HG02678 (cell line): ENCODE measurements at regions not wholly inside any gene's neighbourhood (a gene's known extent, or its start where the extent isn't known, plus 50 kb on each side); places are given as distances from the start of the nearest gene placed in this dataset.
"Not testable (repeated sequence)": the region's sequence is repeated elsewhere in the genome, so short reads cannot be mapped to it uniquely, and the experiment has no call there.

Source experiments
- ATAC-seq: cut with Tn5 transposase; IDR thresholded peaks from one replicate; pipeline ENCODE4 v1.9.1; 2021; ENCODE audit warnings: mild to moderate bottlenecking, moderate library complexity; ENCODE audit not compliant: unreplicated experiment

DNA sequence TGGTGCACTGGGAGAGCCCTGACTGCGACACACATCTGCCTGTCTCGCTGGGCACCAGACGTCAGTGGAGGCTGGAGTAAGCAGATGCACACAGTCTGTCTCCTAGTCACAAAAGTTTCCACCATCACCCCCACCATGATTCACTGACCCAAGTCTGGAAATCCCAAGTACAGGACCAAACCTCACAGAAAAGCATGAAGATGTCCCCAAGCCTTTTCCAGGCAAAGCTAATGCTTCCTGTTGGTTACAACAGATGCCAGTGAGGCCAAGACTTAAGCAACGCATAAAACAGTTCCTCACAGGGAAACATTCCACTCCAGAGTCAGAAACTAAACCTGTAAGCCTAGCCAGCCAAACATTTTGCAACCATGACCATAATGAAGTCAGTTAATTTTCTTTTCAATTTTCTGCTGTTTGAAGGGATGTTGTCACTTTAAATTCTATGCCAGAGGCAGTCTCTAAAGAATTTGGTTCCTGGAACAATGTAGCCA, 259.3 kb upstream of the SLC30A5 start:
- ATAC-seq, result no peak

DNA sequence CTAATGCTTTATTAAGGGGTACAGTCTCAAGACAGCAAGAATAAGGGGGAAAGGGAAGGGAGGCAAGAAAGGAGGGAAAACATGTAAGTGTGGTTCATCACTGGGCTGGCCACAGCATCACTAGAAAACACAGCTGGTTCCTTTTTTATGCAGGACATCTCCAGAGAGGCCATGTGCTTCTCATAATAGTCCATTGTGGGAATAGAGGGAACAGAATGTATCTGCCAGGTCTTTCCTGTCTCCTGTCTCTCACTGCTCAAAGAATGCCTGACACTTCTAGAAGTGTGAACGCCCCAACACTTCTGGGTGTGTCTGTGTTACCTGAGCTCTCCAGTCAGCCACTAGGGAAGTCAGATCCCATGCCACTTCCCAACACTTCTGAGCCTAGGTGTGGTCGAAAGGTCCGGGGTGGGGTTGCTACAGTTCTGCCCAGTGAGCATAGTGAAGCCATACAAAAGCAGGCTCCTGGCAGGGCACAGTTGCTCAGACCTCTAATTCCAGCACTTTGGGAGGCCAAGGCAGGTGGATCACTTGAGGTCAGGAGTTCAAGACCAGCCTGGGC, 255.6 kb upstream of the SLC30A5 start:
- no peak for ATAC-seq

DNA sequence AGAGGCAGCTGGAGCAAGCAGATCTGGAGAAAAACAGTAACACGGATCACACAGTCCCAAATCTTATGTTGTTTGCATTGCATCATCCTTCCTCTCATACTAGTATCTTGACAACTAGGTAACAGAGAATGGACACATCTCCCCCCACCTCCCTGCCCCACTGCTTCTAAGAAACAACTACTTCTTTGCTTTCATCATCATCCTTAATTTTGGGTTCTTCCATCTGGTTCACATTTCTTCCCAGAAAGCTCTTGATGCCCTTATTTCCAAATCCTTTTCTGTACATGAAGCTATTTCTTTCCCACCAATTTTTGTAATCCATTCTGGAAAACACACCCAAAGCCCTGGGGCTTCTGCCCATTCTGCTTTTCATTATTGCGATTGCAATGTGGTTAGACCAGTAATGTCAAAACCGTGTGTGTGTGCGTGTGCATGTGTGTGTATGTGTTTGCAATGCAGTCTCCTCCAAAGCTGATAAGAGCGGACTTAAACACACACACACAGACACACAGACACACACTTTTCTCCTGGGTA, 254.7 kb upstream of the SLC30A5 start:
- no peak for ATAC-seq

DNA sequence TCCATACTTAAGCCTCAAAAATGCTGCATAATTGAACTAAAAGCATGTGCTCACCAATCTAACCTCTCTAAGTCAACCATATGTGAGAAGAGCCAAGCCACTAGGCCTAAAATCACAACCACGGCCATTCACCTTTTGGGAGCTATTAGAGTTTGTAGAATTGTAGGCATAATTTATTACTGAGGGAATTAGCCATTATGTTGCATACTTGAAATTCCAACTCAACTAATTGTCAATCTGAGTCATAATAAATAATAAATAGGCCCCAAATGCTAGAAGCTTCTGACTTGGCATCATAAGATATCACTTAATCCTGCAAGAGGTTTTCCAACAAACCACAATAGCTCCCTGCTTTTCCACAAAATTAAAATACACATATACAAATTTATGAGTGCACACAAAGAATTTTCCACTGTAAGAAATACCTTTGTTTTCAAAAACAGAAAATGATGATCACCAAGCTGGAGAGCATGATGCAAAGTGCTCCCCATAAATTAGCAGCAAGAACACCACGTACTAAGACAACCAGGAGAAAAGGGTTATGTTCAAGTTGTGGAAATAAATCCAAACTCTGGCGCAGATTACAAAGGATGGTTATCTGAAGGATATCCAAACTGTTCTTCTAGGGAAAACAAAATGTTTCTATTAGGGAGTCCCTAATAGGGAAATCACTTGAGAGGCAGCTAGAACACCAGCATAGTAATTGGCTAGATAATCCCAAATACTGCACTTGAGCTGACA, 250.0 kb upstream of the SLC30A5 start:
- no peak for ATAC-seq

DNA sequence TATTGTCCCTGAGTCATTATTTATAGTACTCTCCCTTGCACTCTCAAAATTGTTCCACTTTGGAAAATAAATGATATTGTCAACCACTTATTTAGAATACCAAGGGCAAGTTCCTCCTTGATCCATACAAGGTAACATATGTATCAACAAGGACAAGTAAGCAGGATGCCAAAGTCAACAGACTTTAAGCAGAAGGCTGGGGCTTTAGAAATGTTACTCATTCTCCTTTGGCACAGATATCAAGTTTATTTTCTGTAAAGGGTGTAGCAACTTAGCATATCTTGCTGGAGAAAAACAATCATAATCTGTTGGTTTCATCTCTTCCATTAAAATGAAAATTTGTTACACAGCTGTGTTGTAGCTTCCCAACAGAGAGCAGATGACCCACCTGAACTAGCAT, 248.7 kb upstream of the SLC30A5 start:
- ATAC-seq, result no peak

DNA sequence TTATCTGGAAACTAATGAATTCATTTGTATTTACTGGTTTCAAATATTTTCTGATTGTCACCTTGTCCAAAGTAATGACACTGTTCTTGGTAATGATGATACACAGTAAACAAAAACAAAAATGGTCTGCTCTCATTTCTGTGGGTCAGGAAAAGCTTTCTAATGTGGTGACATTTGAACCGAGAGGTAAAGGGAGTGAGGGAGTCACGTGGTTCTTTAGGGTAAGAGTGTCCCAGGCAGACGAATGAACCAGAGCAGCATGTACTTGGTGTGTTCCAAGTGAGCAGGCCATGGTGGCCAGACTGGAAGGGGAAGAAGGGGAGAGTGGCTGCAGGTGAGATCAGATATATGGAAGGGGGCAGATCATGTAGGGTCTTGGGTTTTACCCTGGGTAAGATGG, 247.0 kb upstream of the SLC30A5 start:
- ATAC-seq, result no peak

DNA sequence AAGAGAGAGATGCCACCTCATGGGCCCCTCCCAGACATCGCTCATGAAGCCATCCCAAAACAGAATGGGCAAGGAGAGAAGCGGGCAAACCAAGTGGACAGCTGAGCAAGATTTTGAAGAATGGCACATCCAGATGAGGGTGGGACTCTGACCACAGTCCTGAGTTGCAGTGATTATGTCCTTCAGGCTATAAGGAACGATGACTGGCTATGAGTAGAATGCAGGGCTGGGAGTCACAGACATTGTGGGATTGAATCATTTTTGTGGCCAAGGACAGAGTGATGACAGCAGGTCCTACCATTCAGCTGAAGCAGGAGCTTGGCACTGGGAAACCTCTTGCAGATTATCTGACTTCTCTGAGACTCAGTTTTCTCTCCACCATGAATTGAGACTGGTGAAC, 245.7 kb upstream of the SLC30A5 start:
- ATAC-seq, result no peak

DNA sequence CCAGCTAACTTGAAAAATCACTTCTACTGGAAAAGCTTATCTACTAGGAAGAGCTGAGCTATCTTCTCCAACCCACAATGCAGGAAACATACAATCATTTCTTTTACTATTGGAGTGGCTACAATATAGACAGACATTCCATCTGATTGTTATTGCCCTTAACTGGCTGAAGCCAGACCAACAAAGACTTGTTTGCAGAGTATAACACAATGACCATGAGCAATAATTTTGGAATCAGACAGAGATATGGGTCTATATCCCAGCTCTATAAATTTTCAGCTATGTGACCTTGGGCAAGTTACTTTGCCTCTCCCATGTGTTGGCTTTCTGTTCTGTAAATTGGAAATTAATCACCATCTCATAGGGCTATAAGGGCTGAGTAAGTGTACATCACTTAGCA, 244.7 kb upstream of the SLC30A5 start:
- ATAC-seq, result no peak

DNA sequence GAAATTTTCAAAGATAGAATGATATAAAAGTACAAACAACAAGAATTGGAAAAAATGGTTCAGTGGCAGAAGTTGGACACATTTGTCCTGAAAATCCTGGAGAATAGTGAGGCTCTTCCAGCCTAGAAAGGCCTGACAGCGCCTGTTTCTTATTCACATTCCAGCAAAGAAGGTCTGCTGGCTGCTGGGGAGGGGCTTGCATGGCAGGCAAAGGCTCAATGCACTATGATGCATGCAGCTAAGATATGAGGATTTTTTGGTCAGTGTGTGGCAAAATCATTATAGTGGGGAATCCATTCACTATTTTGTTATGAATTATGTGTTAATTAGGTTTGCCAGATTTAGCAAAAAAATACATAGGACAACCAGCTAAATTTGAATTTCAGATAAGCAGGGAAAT, 243.9 kb upstream of the SLC30A5 start:
- ATAC-seq, result no peak

DNA sequence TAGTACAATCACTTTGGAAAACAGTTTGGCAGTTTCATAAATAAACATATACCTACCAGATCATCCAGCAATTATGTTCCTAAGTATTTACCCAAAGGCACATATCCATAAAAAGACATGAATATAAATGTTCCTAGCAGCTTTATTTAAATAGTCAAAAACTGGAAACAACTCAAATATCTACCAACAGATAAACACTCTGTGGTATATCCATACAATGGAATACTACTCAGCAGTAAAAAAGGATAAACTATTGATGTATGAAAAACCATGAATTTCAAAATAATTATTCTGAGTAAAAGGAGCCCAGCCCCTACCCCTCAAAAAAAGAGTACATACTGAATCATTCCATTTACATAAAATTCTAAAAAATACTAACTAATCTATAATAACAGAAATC, 232.7 kb upstream of the SLC30A5 start:
- ATAC-seq, result no peak

DNA sequence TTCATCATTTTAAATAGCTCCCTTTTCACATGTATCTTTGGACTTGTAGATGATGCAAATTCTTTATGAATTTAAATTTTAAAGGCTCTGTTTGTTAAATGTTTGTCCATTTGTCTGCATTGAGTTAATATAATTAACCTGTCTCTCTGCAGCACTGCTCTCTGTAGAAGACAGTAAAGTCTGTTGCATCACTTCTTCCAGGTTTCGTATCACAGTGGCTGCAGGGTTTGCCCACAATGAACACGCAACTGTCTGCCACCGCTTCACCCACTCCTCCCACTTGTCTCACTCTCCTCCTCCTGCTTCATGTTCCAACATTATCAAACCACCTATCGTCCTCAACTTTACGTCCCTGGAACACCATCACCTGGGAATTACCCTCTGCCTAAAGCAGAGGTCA, 231.3 kb upstream of the SLC30A5 start:
- no peak for ATAC-seq

DNA sequence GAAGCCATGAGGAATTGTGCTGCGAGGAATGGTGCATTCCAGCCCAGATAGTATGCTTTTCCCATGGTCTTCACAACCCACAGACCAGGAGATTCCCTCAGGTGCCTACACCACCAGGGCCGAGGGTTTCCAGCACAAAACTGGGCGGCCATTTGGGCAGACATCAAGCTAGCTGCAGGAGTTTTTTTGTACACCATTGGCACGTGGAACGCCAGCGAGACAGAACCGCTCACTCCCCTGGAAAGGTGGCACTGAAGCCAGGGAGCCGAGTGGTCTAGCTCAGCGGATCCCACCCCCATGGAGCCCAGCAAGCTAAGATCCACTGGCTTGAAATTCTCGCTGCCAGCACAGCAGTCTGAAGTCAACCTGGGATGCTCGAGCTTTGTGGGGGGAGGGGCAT, 228.6 kb upstream of the SLC30A5 start:
- ATAC-seq, result not testable (repeated sequence)

DNA sequence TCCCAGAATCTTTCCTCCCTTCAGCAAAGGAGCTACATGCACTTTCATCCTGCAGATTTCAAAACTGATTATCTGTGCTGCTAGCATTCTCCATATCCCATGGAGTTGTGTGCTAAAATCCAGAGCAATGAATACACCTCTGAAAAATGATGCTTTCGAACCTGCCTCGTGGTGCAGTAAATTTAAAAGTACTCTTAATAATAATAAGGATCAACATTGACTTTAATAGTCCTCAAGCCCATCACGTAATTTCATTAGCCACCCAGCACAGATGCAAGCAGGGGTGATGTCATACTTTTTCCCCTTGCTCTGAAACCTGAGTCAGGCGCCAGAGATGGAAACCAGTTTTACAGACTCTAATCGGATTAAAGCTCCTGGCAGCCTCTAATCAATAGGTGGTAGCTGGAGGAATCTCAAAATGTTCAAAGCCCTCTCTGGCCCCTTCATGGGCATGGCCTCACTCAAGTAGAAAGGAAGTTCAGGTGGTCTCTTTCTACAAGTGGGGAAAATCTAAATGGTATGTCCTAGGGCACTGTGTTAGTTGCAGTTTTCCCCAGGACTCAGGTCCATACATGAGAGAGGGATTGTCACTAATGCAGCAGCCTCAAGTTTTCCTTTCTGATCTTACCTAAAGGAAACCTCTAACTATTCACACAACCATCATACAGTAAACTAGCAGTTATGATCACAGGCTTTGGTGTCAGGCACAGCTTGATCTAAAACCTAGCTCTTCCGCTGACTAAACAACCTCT, 221.6 kb upstream of the SLC30A5 start:
- ATAC-seq, result no peak

DNA sequence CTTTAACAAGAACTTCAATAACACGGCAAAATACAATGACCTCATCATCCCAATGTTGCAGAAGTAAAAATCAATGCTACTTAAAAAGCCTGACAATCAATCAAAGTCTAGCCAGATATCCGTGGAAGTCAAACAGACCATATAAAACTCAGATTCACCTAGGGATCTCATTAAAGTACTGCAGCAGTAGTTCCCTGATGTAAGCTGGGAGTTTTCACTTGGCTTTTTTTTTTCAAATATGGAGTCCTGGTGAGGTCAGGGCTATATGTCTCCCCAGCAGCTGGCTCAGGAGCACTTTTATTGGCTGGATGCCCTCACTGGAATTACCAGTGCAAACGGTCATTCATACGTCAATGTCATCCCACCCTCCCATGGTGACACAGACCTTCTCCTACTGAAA, 220.6 kb upstream of the SLC30A5 start:
- ATAC-seq, result no peak

DNA sequence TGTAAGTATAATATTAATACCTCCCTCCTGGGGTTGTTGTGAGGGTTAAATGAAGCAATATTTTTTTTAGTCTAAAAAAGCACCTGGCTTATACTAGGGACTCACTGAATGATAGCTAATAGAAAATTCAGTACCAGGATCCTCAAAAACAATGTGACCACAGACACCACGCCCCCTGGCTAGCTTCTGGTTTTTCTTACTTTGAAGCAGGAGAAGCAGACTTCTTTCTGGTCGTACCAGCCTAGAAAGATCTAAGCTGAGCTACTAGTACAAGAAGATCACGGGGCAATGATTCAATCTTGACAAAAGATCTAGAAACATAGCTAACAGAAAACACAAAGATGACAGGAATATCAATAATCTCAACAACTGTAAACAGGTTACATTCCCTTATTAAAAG, 218.5 kb upstream of the SLC30A5 start:
- no peak for ATAC-seq

DNA sequence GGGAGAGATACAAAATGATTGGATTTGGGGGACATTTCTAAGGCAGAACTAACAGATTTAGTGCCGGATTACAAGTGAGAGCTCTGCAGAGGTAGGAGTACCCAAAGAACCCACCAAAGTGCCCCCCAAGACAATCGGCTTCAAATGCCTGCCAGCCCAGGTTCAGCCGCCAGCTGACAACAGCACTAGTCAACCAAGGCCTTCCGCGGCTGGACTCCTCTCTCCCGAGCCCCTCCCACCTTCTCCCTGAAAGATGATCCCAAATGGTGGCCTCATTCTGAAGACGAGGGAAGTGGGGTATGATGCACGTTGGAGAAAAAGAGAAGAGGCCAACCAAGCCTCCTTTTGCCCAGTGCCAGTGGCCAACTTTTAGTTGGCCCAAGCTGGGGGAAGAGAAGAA, 210.4 kb upstream of the SLC30A5 start:
- no peak for ATAC-seq

DNA sequence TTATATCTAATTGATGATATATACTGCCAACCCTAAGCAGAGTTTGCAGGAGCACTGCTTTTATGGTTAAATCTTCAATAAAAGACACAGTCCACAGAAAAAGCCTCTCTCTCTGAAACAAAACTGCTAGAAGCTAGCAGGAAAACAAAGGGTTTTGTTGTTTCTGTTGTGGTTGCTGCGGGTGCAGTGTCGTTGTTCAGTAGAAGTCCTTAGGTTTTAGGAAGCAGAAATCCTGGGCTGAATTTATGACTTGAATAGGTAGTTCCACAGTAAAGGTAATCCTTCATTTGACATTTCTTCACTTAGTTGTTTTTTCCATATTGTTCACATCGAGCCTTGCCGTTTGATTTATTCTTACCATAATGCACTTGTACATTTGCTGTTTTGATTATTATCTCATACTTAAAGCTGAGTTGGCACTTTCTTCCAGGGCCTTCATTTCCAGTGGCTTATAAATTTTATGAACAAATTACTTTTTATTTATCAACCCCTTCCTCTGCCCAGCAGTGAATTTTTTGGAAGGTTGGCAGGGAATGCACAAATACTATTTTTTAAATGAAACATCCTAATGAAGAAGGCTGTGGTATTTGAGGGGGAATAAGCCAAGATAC, 209.6 kb upstream of the SLC30A5 start:
- ATAC-seq, result no peak

DNA sequence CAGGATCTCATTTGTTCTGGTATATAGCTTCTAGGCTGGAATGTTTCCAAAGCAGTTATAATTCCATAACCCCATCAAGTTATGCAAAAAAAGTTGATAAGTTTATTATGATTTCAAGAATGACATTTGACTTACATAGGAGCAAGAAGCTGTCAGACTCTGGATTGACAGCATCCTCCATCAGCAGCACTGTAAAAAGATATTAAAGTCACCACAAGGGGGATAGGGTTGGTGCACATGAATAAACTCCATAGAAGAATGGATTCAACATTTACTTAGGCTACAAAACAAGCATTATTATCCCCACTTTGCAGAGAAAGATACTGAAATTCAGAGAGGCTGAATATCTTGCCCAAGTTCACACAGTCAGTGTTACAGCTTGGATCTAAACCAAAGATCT, 208.9 kb upstream of the SLC30A5 start:
- no peak for ATAC-seq

DNA sequence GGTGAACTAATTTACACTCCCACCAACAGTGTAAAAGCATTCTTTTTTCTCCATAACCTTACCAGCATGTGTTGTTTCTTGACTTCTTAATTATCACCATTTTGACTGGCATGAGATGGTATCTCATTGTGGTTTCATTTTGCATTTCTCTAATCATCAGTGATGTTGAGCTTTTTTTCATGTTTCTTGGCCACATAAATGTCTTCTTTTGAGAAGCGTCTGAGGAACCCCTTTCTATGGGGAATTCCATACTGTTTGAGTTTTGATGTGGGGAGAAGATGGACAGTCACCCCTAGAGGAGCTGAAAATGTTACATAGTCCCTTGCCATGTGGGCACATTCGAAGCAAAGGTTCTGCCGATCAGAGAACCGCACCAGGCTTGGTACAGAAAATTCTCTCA, 207.0 kb upstream of the SLC30A5 start:
- no peak for ATAC-seq

DNA sequence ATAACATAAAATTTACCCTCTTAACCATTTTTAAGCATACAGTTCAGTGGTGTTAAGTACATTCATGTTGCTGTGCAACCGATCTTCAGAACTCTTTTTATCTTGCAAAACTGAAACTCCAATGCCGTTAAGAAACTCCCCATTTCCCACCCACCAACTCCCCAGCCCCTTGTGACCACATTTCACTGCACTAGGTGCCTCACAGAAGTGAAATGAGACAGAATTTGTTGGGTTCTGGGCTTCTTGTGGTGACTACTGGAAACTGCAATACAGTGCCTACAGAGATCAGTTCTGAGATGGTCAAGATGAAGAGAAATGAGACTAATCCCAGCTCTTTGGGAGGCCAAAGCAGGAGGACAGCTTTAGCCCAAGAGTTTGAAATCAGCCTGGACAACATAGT, 202.1 kb upstream of the SLC30A5 start:
- peak; percentile 71 for ATAC-seq

DNA sequence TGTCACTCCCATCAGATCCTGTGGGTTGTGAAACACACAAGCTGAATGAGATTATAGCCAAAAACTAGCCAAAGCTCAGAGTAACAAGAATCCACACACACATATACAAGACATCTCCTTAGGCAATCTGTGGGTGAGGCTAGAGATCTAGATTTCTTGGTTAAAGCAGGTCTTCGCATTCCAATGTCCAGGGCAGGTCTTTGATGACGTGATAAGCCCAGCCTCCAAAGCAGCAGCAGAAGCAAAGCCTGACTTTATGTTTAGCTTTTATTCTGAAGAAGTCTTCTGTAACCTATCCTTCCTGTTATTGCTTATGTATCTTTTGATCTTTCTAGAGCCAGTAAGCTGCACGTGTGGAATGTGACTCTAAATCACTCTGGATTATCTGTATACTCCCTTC, 199.1 kb upstream of the SLC30A5 start:
- ATAC-seq, result no peak
